Upper lobe of left lung (tissue), 4 donors: ENCODE measurements at regions not wholly inside any gene's neighbourhood (a gene's known extent, or its start where the extent isn't known, plus 50 kb on each side); places are given as distances from the start of the nearest gene placed in this dataset.

Experiments
- CTCF ChIP-seq, 6 experiments: fragments of 450-650 bp in 4 of 6; fragments of 200-600 bp in 2 of 6; sonication (generic) in 2 of 6; IDR thresholded peaks; one replicate each; pipeline ENCODE4 v1.5.1; 2016 to 2019; ENCODE audit warnings: antibody characterized with exemption in 6 of 6
- EP300 ChIP-seq, 4 donors: sonication (generic); formaldehyde crosslinking; IDR thresholded peaks; one replicate each; pipeline ENCODE4 v1.5.1; 2017; ENCODE audit warnings: antibody characterized with exemption in 4 of 4, control low read depth in 2 of 4
- POLR2A ChIP-seq, 4 donors: fragments of 450-650 bp; IDR thresholded peaks; one replicate each; pipeline ENCODE4 v1.5.1; 2016 to 2017; ENCODE audit warnings: antibody characterized with exemption in 4 of 4, mild to moderate bottlenecking in 2 of 4
- POLR2AphosphoS5 ChIP-seq, 2 donors: sonication (generic); formaldehyde crosslinking; IDR thresholded peaks; one replicate each; pipeline ENCODE4 v1.5.1; 2017; ENCODE audit warnings: antibody characterized with exemption in 2 of 2

- TF ChIP-seq POLR2AphosphoS5 (IDR thresholded peaks at IDR 0.05): no peak
- TF ChIP-seq POLR2A (IDR thresholded peaks at IDR 0.05): no peak
- TF ChIP-seq CTCF (IDR thresholded peaks at IDR 0.05): no peak
- no peak for TF ChIP-seq EP300 (IDR thresholded peaks at IDR 0.05)
Observed at GRCh38 chr1:59128784-59129227, 168.1 kb upstream of the FGGY start.
